Suppressor macrophage treated with lipopolysaccharide for 4 hours (primary cell): ENCODE measurements at regions not wholly inside any gene's neighbourhood (a gene's known extent, or its start where the extent isn't known, plus 50 kb on each side); places are given as distances from the start of the nearest gene placed in this dataset.
"Not testable (repeated sequence)": the region's sequence is repeated elsewhere in the genome, so short reads cannot be mapped to it uniquely, and the experiment has no call there.

ENCODE experiments used
- DNase-seq: peaks from one replicate; pipeline ENCODE4 v3.0.0-alpha.2; 2020

DNA sequence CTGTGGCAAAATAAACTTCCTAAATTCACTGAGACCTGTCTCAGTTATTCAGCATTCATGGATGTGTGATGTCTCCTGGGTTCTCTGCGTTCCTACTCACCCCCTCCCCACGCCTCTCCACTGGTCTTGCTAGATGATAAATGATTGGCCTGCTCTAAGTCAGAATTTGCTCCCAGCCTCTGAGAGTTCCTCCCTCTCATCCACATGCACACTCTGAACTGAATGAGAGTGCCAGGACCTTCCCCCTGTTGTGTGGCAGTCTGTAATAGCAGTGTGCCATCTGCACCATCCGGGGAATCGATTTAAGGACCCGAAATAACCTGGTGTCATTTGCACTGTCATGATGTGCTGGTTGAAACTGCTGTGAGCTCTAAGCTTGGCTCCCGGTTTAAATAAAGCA, 135.8 kb upstream of the AFDN start:
- DNase-seq: no peak

DNA sequence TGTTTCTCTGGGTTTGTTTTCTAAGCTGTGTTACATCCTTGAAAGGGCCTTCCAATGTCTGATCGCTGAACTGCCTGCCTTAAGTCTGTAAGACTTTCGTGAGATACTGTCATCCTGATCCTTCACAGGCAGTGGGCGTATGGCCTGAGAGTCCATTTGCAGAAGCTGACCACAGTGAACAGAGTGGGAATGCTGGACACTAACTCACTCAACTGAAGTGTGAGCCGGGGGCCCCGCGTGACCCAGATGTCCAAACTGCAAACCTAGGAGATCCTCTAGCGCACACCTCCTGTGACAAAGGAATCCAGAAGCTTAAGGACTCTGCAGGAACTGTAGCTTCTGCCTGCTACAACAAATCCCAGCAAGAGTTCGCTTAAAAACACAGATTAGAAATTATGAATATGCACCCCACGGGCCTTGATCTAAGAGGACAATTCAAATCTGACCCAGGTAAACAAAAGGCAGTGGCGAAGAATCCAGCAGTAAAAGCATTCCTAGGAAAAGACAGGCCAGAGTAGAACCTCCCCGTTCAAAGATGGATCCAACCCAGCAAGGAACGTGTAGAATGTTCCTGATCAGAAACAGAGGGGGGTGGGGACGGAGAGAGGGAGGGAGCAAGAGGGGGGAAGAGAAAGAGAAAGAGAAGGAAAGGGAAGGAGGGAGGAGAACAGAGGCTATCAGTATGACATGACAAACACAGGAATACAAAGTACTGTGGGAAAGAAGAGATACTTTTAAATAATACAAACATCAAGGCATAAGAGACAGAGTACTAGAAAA, 135.0 kb upstream of the AFDN start:
- DNase-seq: no peak

DNA sequence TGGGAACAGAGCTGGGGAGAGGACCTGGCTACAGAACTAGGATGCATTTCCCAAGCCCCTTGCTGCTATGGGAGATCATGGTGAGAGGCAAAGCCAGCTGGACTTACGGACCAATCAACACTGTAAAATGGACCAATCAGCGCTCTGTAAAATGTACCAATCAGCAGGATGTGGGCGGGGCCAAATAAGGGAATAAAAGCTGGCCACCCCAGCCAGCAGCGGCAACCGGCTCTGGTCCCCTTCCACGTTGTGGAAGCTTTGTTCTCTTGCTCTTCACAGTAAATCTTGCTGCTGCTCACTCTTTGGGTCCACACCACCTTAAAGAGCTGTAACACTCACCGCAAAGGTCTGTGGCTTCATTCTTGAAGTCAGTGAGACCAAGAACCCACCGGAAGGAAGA, 133.2 kb upstream of the AFDN start:
- DNase-seq: not testable (repeated sequence)

DNA sequence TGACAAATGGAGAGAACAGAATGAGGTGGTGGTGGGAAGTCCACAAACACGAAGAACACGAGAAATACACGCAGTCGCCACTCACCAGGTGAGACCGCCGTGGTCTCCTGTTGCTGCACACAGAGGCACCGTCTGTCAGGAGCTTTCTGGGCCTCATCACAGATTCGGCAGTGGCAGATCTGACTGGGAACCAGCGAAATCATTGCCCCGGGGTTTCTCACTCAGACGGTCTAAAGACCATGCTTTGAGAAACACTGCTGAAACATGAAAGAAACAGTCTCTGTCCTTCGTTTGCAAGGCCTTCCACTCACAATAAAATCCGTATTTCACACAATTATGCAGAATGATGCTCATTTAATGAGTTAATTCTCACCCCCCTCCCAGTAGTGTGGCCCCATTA, 130.9 kb upstream of the AFDN start:
- no peak for DNase-seq

DNA sequence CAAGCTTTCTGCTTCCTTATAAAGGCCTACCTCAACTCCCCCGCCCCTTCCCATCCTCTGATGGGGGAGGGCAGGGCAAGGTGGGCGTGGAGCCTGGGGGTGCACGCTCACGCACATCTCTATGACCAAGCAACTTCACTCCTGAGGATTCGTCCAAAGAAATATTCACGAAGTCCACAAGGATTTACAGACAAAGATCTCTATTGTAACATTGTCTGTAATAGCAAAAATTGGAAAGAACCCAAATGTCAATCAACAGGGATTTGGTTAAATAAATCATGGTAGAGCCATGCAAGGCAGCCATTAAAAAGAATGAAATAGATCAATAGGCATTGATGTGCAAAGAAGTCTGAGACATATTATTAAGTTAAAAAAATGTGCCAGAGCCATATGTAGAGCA, 130.4 kb upstream of the AFDN start:
- no peak for DNase-seq

DNA sequence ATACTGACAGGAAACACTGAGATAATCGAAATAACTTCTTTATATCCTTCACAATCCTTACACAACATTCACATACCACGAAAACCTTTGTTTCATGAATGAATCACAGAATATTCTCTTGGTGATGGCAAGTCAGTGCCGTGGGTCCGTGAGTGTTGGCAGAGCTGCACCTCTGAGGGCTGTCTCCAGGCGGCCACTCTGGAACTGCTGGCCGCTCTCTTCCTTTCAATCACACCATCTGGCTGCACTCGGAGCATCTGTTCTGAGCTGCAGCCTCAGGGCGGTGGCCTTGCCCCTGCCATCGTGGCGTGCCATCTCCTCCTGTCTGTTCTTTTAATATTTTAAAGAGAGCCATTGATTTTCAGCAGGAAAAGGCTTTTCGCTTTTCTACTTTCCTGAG, 129.4 kb upstream of the AFDN start:
- DNase-seq: no peak

DNA sequence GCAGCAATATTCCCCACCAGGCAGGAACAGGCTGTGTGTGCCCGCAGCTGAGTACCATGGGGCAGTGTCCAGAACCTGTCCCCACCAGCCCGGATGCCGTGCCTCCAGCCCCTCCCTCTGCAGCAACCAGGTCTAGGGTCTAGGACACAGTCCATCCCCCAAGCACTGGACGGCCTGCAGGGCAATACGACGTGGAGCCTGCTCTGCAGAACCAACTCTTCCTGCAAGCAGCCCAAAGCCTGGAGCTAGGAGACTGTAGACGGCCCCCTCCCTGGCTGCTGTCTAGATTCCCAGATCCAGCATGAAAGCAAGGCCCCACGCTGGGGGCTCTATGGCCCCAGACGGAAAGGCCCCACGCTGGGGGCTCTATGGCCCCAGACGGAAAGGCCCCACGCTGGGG, 128.2 kb upstream of the AFDN start:
- no peak for DNase-seq

DNA sequence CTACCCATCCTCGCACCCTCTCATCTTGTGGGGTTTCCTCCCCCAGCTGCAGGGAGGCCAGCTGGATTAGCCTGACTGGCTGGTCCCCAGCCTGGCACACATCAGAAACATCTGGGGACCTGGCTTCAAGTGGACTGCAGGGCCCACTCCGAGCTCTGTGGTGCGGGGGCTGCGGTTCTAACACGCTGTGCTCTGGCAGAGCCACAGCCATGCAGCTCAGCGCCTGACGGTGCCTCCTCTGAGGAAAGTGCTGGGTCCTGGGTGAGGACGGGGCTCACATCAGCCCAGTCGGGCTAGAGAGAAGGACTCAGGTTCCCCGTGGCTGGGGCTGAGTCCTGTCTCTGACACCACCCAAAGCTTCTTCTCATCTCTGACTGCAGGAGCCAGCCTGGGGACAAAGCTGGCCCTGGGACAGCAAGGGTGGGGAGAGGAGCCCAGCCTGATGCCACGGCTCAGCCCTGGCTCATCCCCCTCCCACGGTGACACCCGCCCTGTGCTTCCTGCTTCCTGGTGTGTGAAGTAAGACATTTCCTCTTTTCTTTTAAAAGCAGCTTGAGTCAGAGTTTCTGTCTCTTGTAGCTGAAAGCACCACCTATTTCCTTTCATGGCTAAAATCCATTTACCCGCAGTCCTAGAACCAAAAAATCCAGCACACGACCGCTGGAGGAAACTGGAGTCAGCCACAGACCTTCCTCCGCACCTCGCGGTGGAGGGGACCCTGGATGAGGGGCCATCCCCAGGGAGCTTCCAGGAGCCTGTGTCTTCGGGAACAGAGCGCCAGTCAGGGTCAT, 127.4 kb upstream of the AFDN start:
- DNase-seq: peak; percentile 89

DNA sequence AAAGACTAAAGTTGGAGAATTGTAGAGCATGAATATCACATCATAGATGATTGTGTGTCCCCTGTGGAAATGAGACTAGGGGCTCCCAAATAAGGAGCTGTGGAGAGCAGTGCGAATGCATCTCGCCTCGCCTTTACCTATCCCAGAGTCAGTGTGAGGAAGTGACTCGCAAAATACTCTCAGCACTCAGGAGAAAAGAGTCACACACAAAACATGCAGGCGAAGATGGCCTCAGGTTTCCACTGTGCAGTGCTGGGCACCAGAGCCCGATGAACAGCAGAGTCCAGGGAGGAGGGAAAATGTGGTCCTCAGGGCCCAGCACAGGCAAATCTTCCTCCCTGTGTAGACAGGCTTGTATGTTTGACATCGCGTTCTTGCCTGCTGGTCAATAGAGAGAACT, 126.5 kb upstream of the AFDN start:
- DNase-seq: no peak

DNA sequence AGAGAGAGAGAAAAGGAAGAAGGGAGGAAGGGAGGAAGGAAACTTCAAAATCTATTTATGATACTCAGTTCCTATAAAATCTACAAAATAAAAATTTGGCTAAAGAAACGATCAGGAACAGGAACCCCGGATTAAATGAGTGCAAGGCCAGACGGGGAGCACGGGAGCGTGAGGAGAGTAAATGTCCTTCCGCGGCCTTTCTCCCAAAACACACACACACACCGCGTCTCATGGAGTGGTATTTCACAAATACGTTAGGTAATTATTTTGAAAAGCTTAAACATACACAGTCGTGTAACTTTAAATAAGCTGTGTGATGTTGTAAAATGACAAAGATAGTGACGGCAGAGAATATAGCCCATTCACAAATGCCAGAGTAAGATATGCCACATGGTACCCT, 125.7 kb upstream of the AFDN start:
- DNase-seq: no peak

DNA sequence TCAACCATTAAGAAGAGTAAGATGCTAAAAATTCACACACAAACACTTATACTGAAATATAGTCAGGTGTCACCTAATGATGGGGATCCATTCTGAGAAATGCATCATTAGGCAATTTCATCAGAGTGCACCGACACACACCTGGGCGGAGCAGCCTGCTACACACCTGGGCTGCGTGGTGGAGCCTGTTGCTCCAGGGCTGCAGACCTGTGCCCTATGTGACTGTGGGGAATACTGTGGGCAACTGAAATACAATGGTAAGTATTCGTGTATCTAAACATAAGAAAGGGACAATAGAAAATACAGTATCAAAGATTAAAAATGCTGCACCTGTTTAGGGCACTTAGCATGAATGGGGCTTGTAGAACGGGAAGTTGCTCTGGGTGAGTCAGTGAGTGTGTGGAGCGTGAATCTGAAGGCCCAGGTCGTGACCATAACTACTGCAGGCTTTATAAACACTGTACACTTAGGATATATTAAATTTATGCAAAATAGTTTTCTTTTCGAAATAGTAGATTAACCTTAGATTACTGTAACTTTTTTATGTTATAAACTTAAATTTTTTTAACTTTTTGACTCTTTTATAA, 124.4 kb upstream of the AFDN start:
- peak; percentile 23 for DNase-seq

DNA sequence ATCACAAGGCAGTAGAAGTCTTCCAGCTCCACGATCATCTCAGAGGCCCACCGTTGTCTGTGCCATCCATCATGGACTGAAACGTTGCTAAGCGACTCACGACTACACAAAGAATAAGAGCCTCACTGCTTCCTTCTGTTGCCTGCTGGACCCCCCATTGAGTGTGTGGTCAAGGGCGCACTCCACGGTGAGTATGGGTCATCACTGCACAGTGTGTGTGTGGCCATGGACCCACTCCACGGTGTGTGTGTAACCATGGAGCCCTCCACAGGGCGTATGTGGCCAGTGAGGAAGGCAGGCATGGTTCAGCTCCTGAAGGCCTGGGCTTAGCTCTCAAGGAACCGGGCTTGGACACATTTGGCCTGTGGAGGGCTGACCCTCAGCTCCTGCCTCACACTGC, 123.4 kb upstream of the AFDN start:
- no peak for DNase-seq

DNA sequence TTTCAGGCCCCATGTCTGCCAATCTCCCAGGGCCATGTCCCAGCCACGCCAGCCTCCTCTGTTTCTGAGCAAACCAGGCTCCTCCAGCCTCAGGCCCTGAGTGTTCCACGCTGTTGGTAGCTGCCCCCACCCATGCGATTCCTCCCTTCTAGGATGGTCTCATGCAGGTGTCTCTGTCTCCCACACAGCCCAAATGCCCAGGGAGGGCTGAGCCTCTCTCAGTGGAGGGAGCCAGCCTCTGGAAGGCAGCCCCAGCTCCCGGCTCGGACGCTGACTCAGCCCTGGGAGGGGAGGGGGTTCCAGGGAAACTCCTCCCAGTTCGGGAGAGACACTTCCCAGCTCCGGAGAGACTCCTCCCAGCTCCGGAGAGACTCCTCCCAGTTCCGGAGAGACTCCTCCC, 122.9 kb upstream of the AFDN start:
- DNase-seq: no peak

DNA sequence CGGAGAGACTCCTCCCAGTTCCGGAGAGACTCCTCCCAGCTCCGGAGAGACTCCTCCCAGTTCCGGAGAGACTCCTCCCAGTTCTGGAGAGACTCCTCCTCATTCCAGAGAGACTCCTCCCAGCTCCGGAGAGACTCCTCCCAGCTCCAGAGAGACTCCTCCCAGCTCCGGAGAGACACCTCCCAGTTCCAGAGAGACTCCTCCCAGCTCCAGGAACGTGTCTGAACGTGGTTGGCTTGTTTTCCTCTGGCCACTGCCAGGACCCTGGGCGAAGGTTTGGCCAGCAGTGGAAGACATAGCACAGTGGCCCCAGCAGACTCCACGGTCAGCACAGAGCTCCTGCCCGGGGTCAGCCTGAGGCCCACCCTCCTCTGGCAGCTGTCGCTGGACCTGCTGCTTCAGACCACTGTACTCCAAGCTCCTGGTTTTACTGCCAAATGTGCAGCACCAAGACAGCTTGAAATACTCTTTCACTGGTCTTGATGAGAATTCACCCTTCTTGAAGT, 122.3 kb upstream of the AFDN start:
- no peak for DNase-seq

DNA sequence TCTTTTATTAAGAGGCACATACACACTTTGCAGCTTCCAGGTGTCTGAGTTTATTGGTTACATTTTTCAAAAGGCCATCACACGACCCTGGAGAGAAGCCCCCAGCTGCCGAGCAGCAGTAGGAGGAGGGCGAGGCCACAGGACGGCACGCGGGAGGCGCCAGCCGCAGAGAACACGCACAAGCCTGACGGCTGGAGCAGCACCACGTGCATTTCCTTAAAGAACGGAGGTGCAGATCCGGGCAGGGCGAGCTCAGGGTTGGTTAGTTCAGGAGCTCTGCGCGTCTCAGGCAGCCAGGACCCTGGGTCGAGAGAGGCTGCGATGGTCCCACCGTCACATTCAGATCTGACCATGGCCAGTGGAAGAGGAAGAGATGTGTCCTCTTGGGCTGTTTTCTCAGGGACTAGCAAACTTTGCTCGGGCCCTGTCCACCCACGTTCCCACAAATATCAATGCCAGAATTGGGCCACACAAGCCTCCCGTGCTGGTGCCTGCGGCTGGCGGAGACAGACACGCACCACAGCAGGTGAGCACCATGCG, 121.4 kb upstream of the AFDN start:
- no peak for DNase-seq

DNA sequence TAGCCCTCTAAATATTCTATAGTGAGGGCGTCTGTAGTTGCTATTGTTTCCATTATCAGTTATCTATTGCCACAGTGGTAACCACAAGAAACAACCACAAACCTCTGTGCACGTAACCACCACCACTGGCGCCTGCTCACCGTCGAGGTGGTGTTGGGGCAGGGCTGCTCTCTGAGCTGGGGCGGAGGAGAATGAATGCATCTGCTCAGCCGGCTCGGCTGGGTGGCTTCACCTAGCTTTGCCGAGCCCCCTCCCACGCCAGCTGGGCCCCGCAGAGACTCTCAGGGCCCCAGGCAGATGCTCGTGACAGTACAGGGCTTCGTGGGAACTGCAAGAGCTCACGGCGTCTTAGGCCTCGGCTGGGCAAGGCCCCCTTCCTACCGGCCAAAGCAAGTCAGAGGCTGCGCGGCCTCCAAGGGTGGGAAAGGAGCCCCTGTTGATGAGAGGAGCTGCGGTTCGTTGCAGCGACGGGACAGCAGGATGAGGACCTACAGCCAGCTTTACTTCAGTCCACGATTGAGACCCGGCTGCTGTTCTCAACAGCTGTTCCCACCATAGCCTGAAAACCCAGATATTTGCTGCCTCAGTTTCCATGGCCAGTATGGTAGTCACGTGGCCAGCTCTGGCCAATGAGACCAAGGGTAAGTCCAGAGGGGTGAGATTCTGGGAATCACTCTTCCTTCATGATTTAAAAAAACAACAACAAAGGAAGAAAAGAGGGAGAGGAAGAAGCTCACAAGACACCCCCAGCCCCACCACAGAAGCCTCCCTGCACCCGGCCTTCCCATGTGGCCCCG, 120.2 kb upstream of the AFDN start:
- no peak for DNase-seq

DNA sequence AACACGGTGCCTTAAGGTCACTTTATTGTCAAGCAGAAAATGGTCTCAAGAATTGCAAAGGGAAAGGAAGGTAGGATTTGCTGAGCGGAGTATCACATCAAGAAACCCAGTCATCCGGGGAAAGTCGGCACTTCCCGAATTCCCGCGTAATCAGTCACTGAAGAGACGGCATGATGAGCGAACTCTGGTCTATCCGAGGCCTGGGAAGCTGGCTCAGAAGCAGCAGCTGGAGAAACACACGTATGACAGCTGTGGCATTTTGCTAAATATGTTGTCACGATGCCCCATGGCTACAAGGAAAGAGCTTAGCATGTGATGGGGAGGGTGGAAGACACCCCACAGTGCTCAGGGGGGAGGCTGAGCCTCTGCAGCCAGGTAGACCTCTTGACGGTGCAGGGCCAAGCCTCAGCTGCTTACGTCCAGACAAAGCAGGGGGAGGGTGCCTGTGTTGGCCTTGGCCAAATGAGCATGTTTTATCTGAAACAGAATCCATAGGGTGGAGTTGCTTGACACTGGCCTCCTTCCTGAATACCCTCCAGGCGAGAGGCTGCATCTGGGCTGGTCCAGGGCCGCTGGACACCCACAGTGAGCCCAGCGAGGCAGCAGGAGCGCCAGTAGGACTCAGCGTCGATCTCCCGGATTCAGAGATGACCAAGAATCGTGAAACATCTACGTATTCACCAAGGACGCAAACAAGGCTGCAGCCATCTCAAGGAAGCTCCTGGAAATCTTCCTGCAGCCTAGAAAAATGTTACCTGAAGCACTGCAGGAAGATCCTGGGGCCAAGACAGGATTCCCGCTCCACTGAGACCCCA, 118.8 kb upstream of the AFDN start:
- DNase-seq: no peak

DNA sequence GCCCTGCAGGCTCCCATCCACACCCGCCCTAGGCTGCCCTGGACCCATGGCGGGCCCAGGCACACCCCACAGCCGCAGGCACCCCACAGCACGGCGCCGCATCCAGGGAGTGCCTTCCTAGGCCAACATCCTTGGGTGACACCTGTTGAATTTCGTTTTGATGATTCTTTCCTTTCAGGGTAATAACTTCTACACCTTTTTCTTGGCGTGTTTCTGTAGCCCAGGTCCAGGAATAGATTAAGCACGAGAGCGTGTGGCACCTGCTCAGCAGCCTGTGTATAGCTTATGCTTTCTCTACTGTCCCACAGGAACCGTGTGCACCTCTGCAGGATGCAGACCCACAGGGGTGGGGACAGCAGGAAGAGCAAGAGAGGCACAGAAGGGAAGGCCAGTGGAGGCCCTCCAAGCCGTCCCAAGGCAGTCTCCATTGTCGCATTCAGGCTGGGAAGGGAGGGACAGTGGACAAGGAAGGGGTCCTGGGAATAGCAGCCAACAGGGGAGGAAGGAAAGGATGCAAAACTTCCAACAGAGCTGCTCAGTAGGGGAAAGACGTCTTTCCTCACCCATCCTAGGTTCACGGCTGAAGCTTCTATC, 118.1 kb upstream of the AFDN start:
- no peak for DNase-seq

DNA sequence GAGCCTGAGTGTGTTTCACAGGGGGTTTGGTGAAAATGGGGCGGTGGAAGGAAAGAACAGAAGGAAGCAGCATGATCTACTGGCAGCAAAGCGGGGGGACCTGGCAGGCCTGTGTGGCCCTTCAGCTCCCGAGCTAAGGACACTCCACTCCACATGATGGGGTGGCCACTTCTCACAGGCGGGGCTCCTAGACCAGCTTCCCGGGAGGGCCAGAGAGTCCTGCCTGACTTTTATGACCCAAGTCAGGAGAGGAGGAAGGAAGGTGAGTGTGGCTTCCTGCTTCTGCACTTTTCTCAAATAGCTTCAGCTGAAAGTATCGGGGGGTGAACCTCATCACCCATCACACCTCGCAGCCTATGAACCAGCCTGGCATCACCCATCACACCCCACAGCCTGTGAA, 117.5 kb upstream of the AFDN start:
- DNase-seq: no peak

DNA sequence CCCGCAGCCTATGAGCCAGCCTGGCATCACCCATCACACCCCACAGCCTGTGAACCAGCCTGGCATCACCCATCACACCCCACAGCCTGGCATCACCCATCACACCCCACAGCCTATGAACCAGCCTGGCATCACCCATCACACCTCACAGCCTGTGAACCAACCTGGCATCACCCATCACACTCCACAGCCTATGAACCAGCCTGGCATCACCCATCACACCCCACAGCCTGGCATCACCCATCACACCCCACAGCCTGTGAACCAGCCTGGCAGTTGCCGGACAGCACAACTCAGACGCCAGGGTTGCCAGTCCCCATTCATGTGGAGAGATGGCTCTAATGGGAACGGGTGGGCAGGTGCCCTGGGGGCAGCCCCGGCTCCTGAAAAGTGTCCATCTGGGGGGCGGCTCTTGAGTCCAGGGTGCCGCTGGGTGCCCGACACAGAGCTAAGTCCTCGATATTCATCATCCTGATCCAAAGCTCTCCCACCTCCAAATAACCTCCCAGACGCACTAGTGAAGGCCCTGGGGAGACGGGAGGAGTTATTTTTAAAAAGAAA, 116.9 kb upstream of the AFDN start:
- not testable (repeated sequence) for DNase-seq

DNA sequence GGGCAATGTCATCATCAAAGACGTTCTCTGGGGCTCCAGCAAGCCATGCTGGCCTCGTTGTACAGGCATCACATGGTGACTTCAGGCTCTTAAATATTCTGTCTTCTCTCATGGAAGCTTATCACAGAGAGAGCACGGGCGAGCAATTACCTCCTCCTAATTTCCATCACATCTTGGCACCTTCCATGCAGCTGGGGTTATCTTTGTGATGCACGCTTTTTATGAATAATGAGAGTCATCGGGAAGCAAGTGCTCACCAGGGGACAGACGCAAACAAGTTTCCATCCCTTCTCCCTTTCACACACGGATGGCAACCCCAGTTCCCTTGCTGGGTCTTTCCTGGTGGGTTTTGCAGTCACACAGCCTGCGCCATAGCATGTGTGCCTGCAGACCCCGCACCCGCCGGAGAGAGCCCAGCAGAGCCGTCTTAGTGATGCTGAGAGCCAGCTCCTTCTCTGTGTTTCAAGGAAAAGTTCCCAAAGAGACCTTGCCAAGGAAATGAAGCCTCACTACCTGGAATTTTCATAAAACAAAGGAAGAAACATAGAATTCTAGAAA, 116.3 kb upstream of the AFDN start:
- no peak for DNase-seq
